GM23338 (cell line): ENCODE measurements at regions not wholly inside any gene's neighbourhood (a gene's known extent, or its start where the extent isn't known, plus 50 kb on each side); places are given as distances from the start of the nearest gene placed in this dataset.

ENCODE experiments used
- CREB1 ChIP-seq: fragments of 250-450 bp; sonication (Bioruptor Pico); IDR thresholded peaks from 2 replicates; pipeline ENCODE4 v1.5.0; 2020; ENCODE audit warnings: low read depth, mild to moderate bottlenecking, moderate library complexity
- EZH2 ChIP-seq: fragments of 200-600 bp; sonication (generic); IDR thresholded peaks from one replicate; pipeline ENCODE4 v1.8.0; 2017; ENCODE audit warnings: antibody characterized with exemption, mild to moderate bottlenecking, low read depth; ENCODE audit not compliant: unreplicated experiment
- EZH2phosphoT487 ChIP-seq: fragments of 200-600 bp; sonication (generic); IDR thresholded peaks from one replicate; pipeline ENCODE4 v1.8.1; 2018; ENCODE audit warnings: antibody characterized with exemption; ENCODE audit not compliant: unreplicated experiment
- JUNB ChIP-seq: IDR thresholded peaks from one replicate; pipeline ENCODE4 v1.6.1; 2016; ENCODE audit warnings: antibody characterized with exemption; ENCODE audit not compliant: unreplicated experiment
- NANOG ChIP-seq: IDR thresholded peaks from 2 replicates; pipeline ENCODE4 v1.6.1; 2016; ENCODE audit warnings: antibody characterized with exemption, borderline replicate concordance
- POLR2AphosphoS5 ChIP-seq: IDR thresholded peaks from 2 replicates; pipeline ENCODE4 v1.6.1; 2016; ENCODE audit warnings: antibody characterized with exemption, low read depth
- ZNF114 ChIP-seq: fragments of 250-450 bp; sonication (Bioruptor Pico); IDR thresholded peaks from 2 replicates; pipeline ENCODE4 v1.5.0; 2020; ENCODE audit warnings: mild to moderate bottlenecking, moderate library complexity
- TF ChIP-seq, protein P1 (sequence below), 2 experiments: fragments of 200-600 bp in 1 of 2; sonication (generic) in 1 of 2; conservative IDR thresholded peaks; 2 replicates each; pipeline versions ENCODE4 v1.5.1 to v1.6.1; 2016 to 2017; ENCODE audit warnings: antibody characterized with exemption in 2 of 2, low read depth in 2 of 2, mild to moderate bottlenecking in 2 of 2, moderate library complexity in 1 of 2
- TF ChIP-seq, protein P2 (sequence below): IDR thresholded peaks from one replicate; pipeline ENCODE4 v1.6.1; 2018; ENCODE audit warnings: antibody characterized with exemption; ENCODE audit not compliant: unreplicated experiment
- TF ChIP-seq, protein P3 (sequence below): IDR thresholded peaks from 2 replicates; pipeline ENCODE4 v1.6.1; 2016; ENCODE audit warnings: antibody characterized with exemption
- TF ChIP-seq, protein P4 (sequence below): fragments of 250-450 bp; sonication (Bioruptor Pico); IDR thresholded peaks from 2 replicates; pipeline ENCODE4 v1.5.0; 2020; ENCODE audit warnings: mild to moderate bottlenecking, moderate library complexity

GRCh38 chr2:228644199-228644598 lies 462.7 kb upstream of the SPHKAP start:
- TF ChIP-seq EZH2: no peak
- no peak for TF ChIP-seq EZH2phosphoT487
- TF ChIP-seq, protein P1, sequence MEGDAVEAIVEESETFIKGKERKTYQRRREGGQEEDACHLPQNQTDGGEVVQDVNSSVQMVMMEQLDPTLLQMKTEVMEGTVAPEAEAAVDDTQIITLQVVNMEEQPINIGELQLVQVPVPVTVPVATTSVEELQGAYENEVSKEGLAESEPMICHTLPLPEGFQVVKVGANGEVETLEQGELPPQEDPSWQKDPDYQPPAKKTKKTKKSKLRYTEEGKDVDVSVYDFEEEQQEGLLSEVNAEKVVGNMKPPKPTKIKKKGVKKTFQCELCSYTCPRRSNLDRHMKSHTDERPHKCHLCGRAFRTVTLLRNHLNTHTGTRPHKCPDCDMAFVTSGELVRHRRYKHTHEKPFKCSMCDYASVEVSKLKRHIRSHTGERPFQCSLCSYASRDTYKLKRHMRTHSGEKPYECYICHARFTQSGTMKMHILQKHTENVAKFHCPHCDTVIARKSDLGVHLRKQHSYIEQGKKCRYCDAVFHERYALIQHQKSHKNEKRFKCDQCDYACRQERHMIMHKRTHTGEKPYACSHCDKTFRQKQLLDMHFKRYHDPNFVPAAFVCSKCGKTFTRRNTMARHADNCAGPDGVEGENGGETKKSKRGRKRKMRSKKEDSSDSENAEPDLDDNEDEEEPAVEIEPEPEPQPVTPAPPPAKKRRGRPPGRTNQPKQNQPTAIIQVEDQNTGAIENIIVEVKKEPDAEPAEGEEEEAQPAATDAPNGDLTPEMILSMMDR (conservative IDR thresholded peaks at IDR 0.05; ENCODE audit: low read depth in 2 of 2): no peak
- no peak for TF ChIP-seq POLR2AphosphoS5
- TF ChIP-seq, protein P2, sequence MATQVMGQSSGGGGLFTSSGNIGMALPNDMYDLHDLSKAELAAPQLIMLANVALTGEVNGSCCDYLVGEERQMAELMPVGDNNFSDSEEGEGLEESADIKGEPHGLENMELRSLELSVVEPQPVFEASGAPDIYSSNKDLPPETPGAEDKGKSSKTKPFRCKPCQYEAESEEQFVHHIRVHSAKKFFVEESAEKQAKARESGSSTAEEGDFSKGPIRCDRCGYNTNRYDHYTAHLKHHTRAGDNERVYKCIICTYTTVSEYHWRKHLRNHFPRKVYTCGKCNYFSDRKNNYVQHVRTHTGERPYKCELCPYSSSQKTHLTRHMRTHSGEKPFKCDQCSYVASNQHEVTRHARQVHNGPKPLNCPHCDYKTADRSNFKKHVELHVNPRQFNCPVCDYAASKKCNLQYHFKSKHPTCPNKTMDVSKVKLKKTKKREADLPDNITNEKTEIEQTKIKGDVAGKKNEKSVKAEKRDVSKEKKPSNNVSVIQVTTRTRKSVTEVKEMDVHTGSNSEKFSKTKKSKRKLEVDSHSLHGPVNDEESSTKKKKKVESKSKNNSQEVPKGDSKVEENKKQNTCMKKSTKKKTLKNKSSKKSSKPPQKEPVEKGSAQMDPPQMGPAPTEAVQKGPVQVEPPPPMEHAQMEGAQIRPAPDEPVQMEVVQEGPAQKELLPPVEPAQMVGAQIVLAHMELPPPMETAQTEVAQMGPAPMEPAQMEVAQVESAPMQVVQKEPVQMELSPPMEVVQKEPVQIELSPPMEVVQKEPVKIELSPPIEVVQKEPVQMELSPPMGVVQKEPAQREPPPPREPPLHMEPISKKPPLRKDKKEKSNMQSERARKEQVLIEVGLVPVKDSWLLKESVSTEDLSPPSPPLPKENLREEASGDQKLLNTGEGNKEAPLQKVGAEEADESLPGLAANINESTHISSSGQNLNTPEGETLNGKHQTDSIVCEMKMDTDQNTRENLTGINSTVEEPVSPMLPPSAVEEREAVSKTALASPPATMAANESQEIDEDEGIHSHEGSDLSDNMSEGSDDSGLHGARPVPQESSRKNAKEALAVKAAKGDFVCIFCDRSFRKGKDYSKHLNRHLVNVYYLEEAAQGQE: no peak
- no peak for TF ChIP-seq ZNF114 (CRISPR knock-in tag)
- no peak for TF ChIP-seq CREB1
- TF ChIP-seq, protein P3, sequence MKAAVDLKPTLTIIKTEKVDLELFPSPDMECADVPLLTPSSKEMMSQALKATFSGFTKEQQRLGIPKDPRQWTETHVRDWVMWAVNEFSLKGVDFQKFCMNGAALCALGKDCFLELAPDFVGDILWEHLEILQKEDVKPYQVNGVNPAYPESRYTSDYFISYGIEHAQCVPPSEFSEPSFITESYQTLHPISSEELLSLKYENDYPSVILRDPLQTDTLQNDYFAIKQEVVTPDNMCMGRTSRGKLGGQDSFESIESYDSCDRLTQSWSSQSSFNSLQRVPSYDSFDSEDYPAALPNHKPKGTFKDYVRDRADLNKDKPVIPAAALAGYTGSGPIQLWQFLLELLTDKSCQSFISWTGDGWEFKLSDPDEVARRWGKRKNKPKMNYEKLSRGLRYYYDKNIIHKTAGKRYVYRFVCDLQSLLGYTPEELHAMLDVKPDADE: no peak
- no peak for TF ChIP-seq JUNB
- TF ChIP-seq, protein P4, sequence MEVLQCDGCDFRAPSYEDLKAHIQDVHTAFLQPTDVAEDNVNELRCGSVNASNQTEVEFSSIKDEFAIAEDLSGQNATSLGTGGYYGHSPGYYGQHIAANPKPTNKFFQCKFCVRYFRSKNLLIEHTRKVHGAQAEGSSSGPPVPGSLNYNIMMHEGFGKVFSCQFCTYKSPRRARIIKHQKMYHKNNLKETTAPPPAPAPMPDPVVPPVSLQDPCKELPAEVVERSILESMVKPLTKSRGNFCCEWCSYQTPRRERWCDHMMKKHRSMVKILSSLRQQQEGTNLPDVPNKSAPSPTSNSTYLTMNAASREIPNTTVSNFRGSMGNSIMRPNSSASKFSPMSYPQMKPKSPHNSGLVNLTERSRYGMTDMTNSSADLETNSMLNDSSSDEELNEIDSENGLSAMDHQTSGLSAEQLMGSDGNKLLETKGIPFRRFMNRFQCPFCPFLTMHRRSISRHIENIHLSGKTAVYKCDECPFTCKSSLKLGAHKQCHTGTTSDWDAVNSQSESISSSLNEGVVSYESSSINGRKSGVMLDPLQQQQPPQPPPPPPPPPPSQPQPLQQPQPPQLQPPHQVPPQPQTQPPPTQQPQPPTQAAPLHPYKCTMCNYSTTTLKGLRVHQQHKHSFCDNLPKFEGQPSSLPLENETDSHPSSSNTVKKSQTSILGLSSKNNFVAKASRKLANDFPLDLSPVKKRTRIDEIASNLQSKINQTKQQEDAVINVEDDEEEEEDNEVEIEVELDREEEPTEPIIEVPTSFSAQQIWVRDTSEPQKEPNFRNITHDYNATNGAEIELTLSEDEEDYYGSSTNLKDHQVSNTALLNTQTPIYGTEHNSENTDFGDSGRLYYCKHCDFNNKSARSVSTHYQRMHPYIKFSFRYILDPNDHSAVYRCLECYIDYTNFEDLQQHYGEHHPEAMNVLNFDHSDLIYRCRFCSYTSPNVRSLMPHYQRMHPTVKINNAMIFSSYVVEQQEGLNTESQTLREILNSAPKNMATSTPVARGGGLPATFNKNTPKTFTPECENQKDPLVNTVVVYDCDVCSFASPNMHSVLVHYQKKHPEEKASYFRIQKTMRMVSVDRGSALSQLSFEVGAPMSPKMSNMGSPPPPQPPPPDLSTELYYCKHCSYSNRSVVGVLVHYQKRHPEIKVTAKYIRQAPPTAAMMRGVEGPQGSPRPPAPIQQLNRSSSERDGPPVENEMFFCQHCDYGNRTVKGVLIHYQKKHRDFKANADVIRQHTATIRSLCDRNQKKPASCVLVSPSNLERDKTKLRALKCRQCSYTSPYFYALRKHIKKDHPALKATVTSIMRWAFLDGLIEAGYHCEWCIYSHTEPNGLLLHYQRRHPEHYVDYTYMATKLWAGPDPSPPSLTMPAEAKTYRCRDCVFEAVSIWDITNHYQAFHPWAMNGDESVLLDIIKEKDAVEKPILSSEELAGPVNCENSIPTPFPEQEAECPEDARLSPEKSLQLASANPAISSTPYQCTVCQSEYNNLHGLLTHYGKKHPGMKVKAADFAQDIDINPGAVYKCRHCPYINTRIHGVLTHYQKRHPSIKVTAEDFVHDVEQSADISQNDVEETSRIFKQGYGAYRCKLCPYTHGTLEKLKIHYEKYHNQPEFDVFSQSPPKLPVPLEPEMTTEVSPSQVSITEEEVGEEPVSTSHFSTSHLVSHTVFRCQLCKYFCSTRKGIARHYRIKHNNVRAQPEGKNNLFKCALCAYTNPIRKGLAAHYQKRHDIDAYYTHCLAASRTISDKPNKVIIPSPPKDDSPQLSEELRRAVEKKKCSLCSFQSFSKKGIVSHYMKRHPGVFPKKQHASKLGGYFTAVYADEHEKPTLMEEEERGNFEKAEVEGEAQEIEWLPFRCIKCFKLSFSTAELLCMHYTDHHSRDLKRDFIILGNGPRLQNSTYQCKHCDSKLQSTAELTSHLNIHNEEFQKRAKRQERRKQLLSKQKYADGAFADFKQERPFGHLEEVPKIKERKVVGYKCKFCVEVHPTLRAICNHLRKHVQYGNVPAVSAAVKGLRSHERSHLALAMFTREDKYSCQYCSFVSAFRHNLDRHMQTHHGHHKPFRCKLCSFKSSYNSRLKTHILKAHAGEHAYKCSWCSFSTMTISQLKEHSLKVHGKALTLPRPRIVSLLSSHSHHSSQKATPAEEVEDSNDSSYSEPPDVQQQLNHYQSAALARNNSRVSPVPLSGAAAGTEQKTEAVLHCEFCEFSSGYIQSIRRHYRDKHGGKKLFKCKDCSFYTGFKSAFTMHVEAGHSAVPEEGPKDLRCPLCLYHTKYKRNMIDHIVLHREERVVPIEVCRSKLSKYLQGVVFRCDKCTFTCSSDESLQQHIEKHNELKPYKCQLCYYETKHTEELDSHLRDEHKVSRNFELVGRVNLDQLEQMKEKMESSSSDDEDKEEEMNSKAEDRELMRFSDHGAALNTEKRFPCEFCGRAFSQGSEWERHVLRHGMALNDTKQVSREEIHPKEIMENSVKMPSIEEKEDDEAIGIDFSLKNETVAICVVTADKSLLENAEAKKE (CRISPR knock-in tag): no peak
- no peak for TF ChIP-seq NANOG
